ENCODE measurements at regions not wholly inside any gene's neighbourhood (a gene's known extent, or its start where the extent isn't known, plus 50 kb on each side); places are given as distances from the start of the nearest gene placed in this dataset.
"Not testable (repeated sequence)": the region's sequence is repeated elsewhere in the genome, so short reads cannot be mapped to it uniquely, and the experiment has no call there.

DNA sequence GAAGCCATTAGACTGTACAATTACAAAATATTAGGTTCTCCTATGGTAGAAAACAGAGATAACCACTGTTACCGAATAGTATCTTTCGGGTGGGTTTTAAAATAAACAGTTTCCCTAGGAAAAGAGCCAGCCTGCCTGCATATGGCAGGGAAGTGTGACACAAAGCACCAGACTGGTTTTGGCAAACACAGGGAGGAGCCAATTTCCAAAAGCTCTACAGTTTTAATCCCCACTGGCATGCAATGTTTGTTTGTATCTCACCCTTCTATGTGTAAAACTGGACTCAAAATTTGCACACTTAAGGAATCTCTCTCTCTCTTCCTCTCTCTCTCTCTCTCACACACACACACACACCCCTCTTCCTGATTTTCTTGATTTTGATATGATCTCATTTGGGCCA, 261.7 kb downstream of the ETV1 start:
- 91 to 93% methylated on average over 2 of the region's 2 CpGs for WGBS, 2 donors
- no peaks in the 10 kb centered on the region for H3K27me3 ChIP-seq
- no peak overlapping the region for H3K27ac ChIP-seq
- intact Hi-C loops (cut with DNase I): no loop called here
- no peaks in the 10 kb centered on the region for H3K4me1 ChIP-seq
- no peaks in the 10 kb centered on the region for H3K36me3 ChIP-seq
- H3K4me3 ChIP-seq: no peak overlapping the region
- H3K9me3 ChIP-seq: peaks cover 0 to 5% (median 0%) of the 10 kb centered on the region in 4 donors
- DNase-seq: no peak
- TF ChIP-seq EP300 (IDR thresholded peaks at IDR 0.05): no peak
- no peak for TF ChIP-seq POLR2A (IDR thresholded peaks at IDR 0.05)
- TF ChIP-seq, protein P1, sequence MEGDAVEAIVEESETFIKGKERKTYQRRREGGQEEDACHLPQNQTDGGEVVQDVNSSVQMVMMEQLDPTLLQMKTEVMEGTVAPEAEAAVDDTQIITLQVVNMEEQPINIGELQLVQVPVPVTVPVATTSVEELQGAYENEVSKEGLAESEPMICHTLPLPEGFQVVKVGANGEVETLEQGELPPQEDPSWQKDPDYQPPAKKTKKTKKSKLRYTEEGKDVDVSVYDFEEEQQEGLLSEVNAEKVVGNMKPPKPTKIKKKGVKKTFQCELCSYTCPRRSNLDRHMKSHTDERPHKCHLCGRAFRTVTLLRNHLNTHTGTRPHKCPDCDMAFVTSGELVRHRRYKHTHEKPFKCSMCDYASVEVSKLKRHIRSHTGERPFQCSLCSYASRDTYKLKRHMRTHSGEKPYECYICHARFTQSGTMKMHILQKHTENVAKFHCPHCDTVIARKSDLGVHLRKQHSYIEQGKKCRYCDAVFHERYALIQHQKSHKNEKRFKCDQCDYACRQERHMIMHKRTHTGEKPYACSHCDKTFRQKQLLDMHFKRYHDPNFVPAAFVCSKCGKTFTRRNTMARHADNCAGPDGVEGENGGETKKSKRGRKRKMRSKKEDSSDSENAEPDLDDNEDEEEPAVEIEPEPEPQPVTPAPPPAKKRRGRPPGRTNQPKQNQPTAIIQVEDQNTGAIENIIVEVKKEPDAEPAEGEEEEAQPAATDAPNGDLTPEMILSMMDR (IDR thresholded peaks at IDR 0.05): no peak
- TF ChIP-seq POLR2AphosphoS5 (IDR thresholded peaks at IDR 0.05): no peak

DNA sequence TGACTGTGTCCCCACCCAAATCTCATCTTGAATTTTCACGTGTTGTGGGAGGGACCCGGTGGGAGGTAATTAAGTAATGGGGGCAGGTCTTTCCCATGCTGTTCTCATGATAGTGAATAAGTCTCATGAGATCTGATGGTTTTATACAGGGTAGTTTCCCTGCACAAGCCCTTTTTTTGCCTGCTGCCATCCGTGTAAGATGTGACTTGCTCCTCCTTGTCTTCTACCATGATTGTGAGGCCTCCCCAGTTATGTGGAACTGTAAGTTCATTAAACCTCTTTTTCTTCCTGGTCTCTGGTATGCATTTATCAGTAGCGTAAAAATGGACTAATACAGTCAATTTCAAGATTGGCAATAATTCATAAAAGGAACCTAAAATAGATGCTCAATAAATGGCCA, 261.0 kb downstream of the ETV1 start:
- H3K4me1 ChIP-seq; H3K27me3 ChIP-seq; H3K36me3 ChIP-seq; H3K27ac ChIP-seq; DNase-seq; H3K4me3 ChIP-seq; H3K9me3 ChIP-seq; intact Hi-C loops (cut with DNase I): not testable (repeated sequence)
- WGBS, 2 donors: 78 to 86% methylated on average over 4 of the region's 4 CpGs

DNA sequence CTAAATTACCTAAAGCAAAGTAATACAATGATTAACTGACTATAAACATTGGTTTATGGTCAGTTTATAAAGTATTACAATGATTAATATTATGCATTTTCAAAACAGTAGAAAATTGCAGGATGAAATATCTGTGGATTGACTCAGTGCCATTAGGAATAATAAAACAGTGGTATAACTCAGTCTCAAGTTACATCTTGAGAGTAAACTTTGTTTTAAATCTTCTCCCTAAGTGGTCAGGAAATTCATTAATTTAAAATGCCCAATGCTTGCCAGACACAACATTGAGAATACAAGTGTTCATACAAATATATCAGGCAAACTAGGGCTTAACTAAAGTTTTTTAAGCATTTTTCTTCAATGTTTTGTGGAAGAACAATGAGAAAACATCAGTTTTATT, 257.8 kb downstream of the ETV1 start:
- TF ChIP-seq, protein P1 (IDR thresholded peaks at IDR 0.05): no peak
- no peak for TF ChIP-seq POLR2A (IDR thresholded peaks at IDR 0.05)
- no peaks in the 10 kb centered on the region for H3K27me3 ChIP-seq
- intact Hi-C loops (cut with DNase I): no loop called here
- no peak for DNase-seq
- H3K27ac ChIP-seq: no peak overlapping the region
- peaks cover 0 to 5% (median 0%) of the 10 kb centered on the region in 4 donors for H3K9me3 ChIP-seq
- H3K36me3 ChIP-seq: no peaks in the 10 kb centered on the region
- no peaks in the 10 kb centered on the region for H3K4me1 ChIP-seq
- H3K4me3 ChIP-seq: no peak overlapping the region

DNA sequence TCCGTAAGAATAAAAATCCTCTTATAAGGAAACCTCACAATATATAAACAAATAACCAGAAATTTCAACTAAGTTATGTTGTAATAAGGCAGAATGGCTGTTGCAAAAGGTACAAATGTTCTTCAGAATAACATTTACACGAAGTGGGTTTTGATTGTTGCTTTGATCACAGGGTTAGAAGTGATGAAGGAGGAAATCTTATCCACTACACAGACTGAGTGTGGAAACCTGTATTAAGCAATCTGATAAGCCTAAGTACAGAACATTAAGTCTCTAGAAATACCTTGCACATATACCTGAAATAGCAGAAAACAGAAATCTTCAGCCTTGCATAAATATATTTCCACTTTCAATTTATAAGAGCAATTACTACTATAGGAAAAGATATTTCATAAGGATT, 251.9 kb downstream of the ETV1 start:
- peaks cover 0 to 14% (median 11%) of the 10 kb centered on the region in 4 donors for H3K4me1 ChIP-seq
- no peaks in the 10 kb centered on the region for H3K36me3 ChIP-seq
- H3K4me3 ChIP-seq: no peak overlapping the region
- intact Hi-C loops (cut with DNase I): no loop called here
- no peak overlapping the region for H3K27ac ChIP-seq
- no peak for TF ChIP-seq EP300 (IDR thresholded peaks at IDR 0.05)
- TF ChIP-seq, protein P1 (IDR thresholded peaks at IDR 0.05): no peak
- no peak for TF ChIP-seq POLR2A (IDR thresholded peaks at IDR 0.05)
- no peak for TF ChIP-seq POLR2AphosphoS5 (IDR thresholded peaks at IDR 0.05)
- no peak for DNase-seq
- H3K9me3 ChIP-seq: no peaks in the 10 kb centered on the region
- 59 to 64% methylated on average over 2 of the region's 2 CpGs for WGBS, 2 donors
- no peaks in the 10 kb centered on the region for H3K27me3 ChIP-seq

DNA sequence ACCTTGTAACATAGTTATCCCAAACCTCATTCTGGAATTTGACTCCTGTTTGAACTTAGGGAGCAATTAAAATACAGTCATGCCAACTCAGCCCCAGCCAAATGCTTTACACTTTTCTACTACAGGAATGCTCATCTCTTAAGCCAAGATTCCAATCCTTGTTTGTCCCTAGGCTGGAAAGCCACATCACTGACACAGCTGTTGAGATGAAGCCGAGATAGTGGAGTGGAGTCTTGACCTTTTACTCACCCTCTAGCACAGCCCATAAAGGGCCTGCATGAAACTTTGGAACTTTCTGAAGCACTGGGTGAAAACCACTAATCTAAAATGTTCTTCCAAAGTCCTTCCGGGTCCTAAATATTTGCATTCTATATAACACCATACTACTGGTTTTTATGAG, 247.3 kb downstream of the ETV1 start:
- Histone ChIP-seq H3K27ac (no peak overlapping the region), H3K4me1 (peaks cover 0 to 34% (median 24%) of the 10 kb centered on the region in 4 donors), H3K9me3 (no peaks in the 10 kb centered on the region), H3K36me3 (no peaks in the 10 kb centered on the region), H3K4me3 (no peak overlapping the region), H3K27me3 (no peaks in the 10 kb centered on the region)
- TF ChIP-seq POLR2AphosphoS5 (IDR thresholded peaks at IDR 0.05): no peak
- TF ChIP-seq, protein P1 (IDR thresholded peaks at IDR 0.05): no peak
- no peak for TF ChIP-seq POLR2A (IDR thresholded peaks at IDR 0.05)
- TF ChIP-seq EP300 (IDR thresholded peaks at IDR 0.05): no peak
- 29 to 56% methylated on average over 2 of the region's 2 CpGs for WGBS, 2 donors
- no peak for DNase-seq
- intact Hi-C loops (cut with DNase I): no loop called here

Data from sigmoid colon (tissue), 6 donors.